HG03565 (cell line): ENCODE measurements at regions not wholly inside any gene's neighbourhood (a gene's known extent, or its start where the extent isn't known, plus 50 kb on each side); places are given as distances from the start of the nearest gene placed in this dataset.

Source experiments
- ATAC-seq: cut with Tn5 transposase; IDR thresholded peaks from one replicate; pipeline ENCODE4 v1.9.1; 2021; ENCODE audit warnings: mild to moderate bottlenecking, moderate library complexity; ENCODE audit not compliant: unreplicated experiment

- ATAC-seq: no peak
Observed at GRCh38 chr7:38069052-38069451, 109.0 kb upstream of the STARD3NL start.

- ATAC-seq: no peak
Observed at GRCh38 chr7:38070718-38071117, 107.3 kb upstream of the STARD3NL start.

- no peak for ATAC-seq
Observed at GRCh38 chr7:38086857-38087256, 91.2 kb upstream of the STARD3NL start.

- ATAC-seq: no peak
Observed at GRCh38 chr7:38102507-38102906, 75.5 kb upstream of the STARD3NL start.

GRCh38 chr7:38105874-38106483, 72.1 kb upstream of the STARD3NL start:
- no peak for ATAC-seq

- ATAC-seq: peak; percentile 81
Observed at GRCh38 chr7:38107486-38107893, 70.6 kb upstream of the STARD3NL start.

GRCh38 chr7:38112075-38112474, 66.0 kb upstream of the STARD3NL start:
- no peak for ATAC-seq

GRCh38 chr7:38120076-38120475, 58.0 kb upstream of the STARD3NL start:
- ATAC-seq: no peak

- no peak for ATAC-seq
Observed at GRCh38 chr7:38122501-38122900, 55.5 kb upstream of the STARD3NL start.

- no peak for ATAC-seq
Observed at GRCh38 chr7:38123494-38123893, 54.6 kb upstream of the STARD3NL start.

GRCh38 chr7:38127216-38128207, 50.5 kb upstream of the STARD3NL start:
- ATAC-seq: no peak
